NCI-H2171 (cell line): ENCODE measurements at regions not wholly inside any gene's neighbourhood (a gene's known extent, or its start where the extent isn't known, plus 50 kb on each side); places are given as distances from the start of the nearest gene placed in this dataset.

Experiments used
- DNase-seq: peaks from one replicate; lab custom pipeline; 2025; lab: John Stamatoyannopoulos, UW

GRCh38 chr21:27257226-27257625 is 290.3 kb upstream of the ADAMTS5 start:
- DNase-seq = no peak

- DNase-seq = no peak
These were observed 284.9 kb upstream of the ADAMTS5 start for GRCh38 chr21:27251752-27252151.

- DNase-seq = no peak
These were observed 283.5 kb upstream of the ADAMTS5 start for GRCh38 chr21:27250366-27250765.

DNA sequence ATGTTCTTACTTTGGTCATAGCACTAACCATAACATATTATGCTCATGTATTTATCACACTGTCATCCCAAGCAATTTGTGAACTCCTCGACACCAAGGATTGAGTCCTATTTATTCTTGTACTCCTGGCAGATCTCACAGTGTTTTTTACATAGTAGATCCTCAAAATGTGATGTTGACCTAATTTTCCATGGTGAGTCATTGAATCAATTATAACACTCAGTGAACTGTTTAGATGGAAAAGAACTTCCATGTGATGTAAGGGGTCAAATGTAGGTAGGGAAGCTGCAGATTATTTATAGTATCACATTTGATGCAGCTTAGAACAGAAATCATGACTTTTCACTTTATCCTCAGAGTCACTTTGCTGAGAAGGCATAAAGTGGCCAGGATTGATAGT is 281.9 kb upstream of the ADAMTS5 start:
- DNase-seq = no peak

DNA sequence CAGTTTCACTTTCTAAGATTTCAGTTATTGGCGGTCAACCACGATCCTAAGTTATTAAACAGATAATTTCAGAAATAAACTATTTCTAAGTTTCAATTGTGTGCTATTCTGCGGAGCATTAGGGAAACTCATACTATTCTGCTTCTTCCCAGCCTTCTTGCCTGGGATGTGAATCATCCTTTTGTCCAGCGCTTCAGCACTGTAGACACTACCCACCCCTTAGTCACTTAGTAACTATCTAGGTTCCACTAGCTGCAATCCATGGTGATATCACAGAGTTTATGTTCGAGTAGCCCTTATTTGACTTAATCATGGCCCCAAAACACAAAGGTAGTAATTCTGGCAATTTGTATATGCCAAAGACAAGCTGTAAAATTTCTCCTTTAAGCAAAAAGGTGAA is 279.9 kb upstream of the ADAMTS5 start:
- DNase-seq = no peak

- DNase-seq = no peak
These were observed 277.9 kb upstream of the ADAMTS5 start for GRCh38 chr21:27244776-27245175.

GRCh38 chr21:27244352-27244751 is 277.5 kb upstream of the ADAMTS5 start:
- no peak for DNase-seq

- DNase-seq = no peak
These were observed 274.0 kb upstream of the ADAMTS5 start for GRCh38 chr21:27240839-27241238.

- DNase-seq = no peak
These were observed 266.7 kb upstream of the ADAMTS5 start for GRCh38 chr21:27233514-27234115.

- no peak for DNase-seq
These were observed 259.1 kb upstream of the ADAMTS5 start for GRCh38 chr21:27225940-27226339.

- no peak for DNase-seq
These were observed 258.3 kb upstream of the ADAMTS5 start for GRCh38 chr21:27225151-27225550.

GRCh38 chr21:27224169-27224568 is 257.3 kb upstream of the ADAMTS5 start:
- no peak for DNase-seq

- DNase-seq = no peak
These were observed 254.2 kb upstream of the ADAMTS5 start for GRCh38 chr21:27221077-27221476.

DNA sequence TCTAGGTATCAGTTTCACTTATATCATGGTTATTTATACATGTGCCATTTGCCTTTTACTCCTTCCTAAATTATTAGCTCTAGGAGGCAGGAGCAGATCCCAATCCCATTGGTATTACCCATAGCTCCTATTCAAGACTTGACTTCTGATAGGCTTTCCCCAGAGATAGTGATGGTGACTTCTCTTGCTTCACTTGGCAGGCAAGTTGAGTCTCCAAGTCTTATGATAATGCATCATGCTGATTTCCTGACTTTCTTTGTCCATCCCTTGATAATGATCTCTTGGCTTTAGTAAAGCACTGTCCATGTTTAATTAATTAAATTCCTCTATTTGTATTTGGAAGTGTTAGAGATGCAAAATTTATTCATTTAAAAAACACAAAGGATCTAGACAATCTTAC is 253.5 kb upstream of the ADAMTS5 start:
- DNase-seq = no peak

DNA sequence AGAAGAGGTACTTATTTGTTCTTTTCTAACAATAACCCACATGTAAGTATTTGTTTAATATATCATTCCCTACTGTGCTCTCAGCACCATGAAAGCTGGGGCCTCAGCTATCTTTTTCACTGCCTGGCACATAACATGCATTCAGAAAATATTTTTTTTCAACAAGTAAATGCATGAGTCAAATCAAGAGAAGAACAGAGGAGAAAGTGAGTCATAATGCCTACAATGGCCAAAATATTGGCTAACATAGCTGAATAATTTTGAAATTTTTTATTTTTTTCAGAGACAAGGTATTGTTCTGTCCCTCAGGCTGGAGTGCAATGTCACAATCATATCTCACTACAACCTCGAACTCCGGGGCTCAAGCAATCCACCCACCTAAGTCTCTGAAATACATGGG is 252.2 kb upstream of the ADAMTS5 start:
- no peak for DNase-seq

- DNase-seq = peak; percentile 3
These were observed 246.4 kb upstream of the ADAMTS5 start for GRCh38 chr21:27213303-27213702.

DNA sequence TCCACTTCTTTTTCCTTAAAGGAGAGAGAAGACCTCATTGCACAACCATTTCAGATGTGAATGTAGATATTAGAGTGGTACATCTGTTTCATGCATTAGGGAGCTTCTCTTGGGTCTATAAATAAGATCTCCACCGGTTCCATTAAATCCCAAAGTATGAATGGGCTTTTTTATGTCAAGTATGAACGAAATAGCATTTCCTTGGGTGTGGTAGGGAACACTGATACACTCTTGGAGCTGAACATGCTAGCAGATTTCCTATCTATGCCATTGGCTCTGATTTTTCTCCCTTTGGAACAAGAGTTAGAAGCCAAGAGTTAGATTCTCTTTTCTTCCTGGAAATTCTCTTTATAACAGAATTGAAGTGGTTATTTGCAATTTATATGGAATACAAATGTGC is 245.6 kb upstream of the ADAMTS5 start:
- no peak for DNase-seq

DNA sequence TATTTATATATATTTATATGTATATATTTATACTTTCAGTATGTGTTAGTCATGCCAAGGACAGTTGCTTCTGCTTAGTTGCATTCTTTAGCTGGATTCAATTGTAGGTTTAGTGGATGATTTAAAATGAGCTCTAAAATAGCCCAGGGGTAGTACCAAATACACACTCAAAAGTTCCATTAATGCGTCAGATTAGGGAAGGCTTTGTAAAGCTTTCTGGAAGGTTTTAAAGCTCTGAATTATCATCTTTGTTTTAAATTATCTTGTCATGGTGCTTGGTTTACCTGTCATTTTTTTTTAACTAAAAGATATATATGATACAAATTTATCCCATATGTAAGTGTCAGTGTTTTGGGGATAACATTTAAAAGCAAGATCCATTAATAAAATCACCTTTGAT is 242.7 kb upstream of the ADAMTS5 start:
- no peak for DNase-seq

- no peak for DNase-seq
These were observed 239.6 kb upstream of the ADAMTS5 start for GRCh38 chr21:27206368-27206982.

- no peak for DNase-seq
These were observed 235.4 kb upstream of the ADAMTS5 start for GRCh38 chr21:27202301-27202700.

DNA sequence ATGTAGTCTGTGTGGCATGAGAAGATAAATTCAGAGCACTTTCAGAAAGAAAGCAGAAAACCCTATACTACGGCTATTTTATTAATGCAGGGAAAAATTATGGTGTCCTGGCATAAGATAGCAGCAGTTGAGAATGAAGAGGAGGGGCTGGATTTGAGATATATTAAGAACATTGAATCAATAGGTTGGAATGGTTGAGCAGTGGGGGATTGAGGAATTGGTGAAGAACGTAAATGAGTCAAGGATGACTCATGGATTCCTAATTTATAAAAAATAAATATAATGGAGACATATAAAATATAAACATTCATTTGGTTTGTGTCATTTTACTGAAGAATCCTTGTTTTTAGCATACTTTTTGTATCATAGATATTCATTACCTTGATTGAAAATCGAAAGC is 234.3 kb upstream of the ADAMTS5 start:
- DNase-seq = no peak

DNA sequence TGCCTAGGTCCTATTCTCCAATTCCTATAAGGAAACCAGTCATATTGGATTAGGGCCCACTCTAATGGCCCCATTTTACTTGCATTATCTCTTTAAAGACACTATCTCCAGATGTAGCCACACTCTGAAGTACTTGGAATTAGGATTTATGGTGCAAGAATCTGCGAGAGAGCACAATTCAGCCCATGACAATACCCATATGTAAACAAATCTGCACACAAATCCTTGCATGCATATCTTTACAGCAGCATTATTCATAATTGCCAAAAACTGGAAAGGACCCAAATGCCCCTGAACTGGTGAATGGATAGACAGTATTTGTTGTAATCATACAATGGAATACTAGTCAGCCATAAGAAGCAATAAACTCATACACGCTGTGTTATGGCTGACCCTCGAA is 229.8 kb upstream of the ADAMTS5 start:
- no peak for DNase-seq

DNA sequence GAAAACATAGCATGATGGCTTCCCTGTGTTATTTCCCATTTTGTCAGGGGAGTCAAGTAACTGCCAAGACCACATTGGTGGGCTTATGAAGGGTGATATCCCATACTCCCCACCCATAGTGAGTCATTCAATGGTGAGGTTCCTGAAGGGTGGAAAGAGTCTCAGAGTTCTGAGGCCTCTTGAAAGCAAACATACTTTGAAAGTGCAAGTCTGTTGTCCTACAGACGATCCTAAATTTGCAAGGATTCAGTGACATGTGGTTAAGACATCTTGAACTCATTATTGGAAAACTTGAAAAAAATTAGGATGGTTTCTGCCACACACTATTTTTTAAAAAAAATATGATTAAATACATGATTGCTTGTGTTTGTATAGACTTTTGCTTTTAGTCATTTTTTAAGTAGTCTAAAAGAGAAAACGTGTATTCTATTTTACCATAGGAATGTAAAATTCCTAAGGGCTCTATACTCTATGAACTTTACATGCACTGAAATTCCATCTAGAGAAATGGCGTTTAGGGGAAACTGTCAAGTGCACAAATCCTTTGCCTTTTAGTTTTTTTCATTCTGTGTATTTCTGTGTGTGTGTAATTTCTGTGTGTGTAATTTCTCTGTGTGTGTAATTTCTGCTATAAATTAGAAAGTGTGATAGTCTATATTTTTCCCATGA is 225.5 kb upstream of the ADAMTS5 start:
- no peak for DNase-seq

GRCh38 chr21:27190601-27191000 is 223.7 kb upstream of the ADAMTS5 start:
- DNase-seq = no peak
